IMR-90 (cell line): ENCODE measurements at regions not wholly inside any gene's neighbourhood (a gene's known extent, or its start where the extent isn't known, plus 50 kb on each side); places are given as distances from the start of the nearest gene placed in this dataset.

Experiments
- ATAC-seq: fragments of 200-7000 bp; cut with Tn5 transposase; 2 replicates; pipeline ENCODE4 v1.9.1; 2020; ENCODE audit warnings: low read depth, mild to moderate bottlenecking, moderate library complexity
- BruUV-seq: library from RNA; stranded (reverse); fragments of 400-500 nt; replicated peaks from 2 replicates; lab custom pipeline; 2021; lab: Mats Ljungman, UMichigan
- CTCF ChIA-PET: fragments of 300-600 bp; formaldehyde crosslinking; extraction: SDS; loops from one replicate; lab custom pipeline; 2021; ENCODE audit warnings: antibody characterized with exemption; lab: Yijun Ruan, JAX
- POLR2A ChIA-PET: fragments of 300-600 bp; sonication (Branson Sonifier 250); formaldehyde crosslinking; loops from one replicate; lab custom pipeline; 2022; ENCODE audit warnings: antibody characterized with exemption; ENCODE audit not compliant: unreplicated experiment; lab: Charles Lee
- DNase-seq: peaks from one replicate; pipeline ENCODE4 v3.0.0; 2013
- H2AFZ ChIP-seq: replicated peaks from 2 replicates; pipeline ENCODE3; 2013; ENCODE audit warnings: low read length, mild to moderate bottlenecking; ENCODE audit not compliant: poor library complexity
- H2AK5ac ChIP-seq: 2 replicates; pipeline ENCODE4 v1.6.1; 2013; ENCODE audit warnings: low read depth, low read length, inconsistent platforms
- H2AK9ac ChIP-seq: replicated peaks from 2 replicates; pipeline ENCODE3; 2013; ENCODE audit warnings: mild to moderate bottlenecking, low read depth, low read length, moderate library complexity; ENCODE audit not compliant: poor library complexity
- H2BK120ac ChIP-seq: 2 replicates; pipeline ENCODE4 v1.6.1; 2013; ENCODE audit warnings: low read depth, low read length, inconsistent platforms
- H2BK15ac ChIP-seq: 3 replicates; pipeline ENCODE4 v1.6.1; 2013; ENCODE audit warnings: low read depth, low read length, inconsistent platforms
- H2BK20ac ChIP-seq: 2 replicates; pipeline ENCODE4 v1.6.1; 2013; ENCODE audit warnings: low read depth, mild to moderate bottlenecking, inconsistent platforms, low read length, moderate library complexity
- H2BK5ac ChIP-seq: 2 replicates; pipeline ENCODE4 v1.6.1; 2013; ENCODE audit warnings: mild to moderate bottlenecking, low read depth, low read length, inconsistent platforms; ENCODE audit not compliant: poor library complexity, severe bottlenecking
- H3K14ac ChIP-seq: replicated peaks from 2 replicates; pipeline ENCODE4 v1.6.1; 2013; ENCODE audit warnings: low read depth, low read length, inconsistent platforms
- H3K18ac ChIP-seq: 2 replicates; pipeline ENCODE4 v1.6.1; 2013; ENCODE audit warnings: low read depth, low read length, control low read depth
- H3K23ac ChIP-seq: 2 replicates; pipeline ENCODE4 v1.6.1; 2013; ENCODE audit warnings: low read depth, low read length, inconsistent platforms
- H3K27ac ChIP-seq: 2 replicates; pipeline ENCODE4 v1.5.1; 2013; ENCODE audit warnings: mild to moderate bottlenecking, control low read depth, low read length; ENCODE audit not compliant: insufficient read depth
- H3K27me3 ChIP-seq: 2 replicates; pipeline ENCODE4 v1.6.1; 2013; ENCODE audit warnings: low read length; ENCODE audit not compliant: control insufficient read depth, insufficient read depth
- H3K36me3 ChIP-seq: 2 replicates; pipeline ENCODE4 v1.6.1; 2013; ENCODE audit warnings: low read length, mixed read lengths; ENCODE audit not compliant: control insufficient read depth, insufficient read depth
- H3K4ac ChIP-seq: 2 replicates; pipeline ENCODE4 v1.6.1; 2013; ENCODE audit warnings: low read depth, low read length, inconsistent platforms
- H3K4me1 ChIP-seq: 2 replicates; pipeline ENCODE4 v1.6.1; 2013; ENCODE audit warnings: low read length, mixed read lengths; ENCODE audit not compliant: control insufficient read depth, insufficient read depth
- H3K4me2 ChIP-seq: 2 replicates; pipeline ENCODE4 v1.6.1; 2013; ENCODE audit warnings: low read depth, mild to moderate bottlenecking, control low read depth, low read length, moderate library complexity
- H3K4me3 ChIP-seq: 2 replicates; pipeline ENCODE4 v1.5.1; 2013; ENCODE audit warnings: low read depth, mild to moderate bottlenecking, control low read depth, low read length, moderate library complexity; ENCODE audit not compliant: insufficient read depth
- H3K56ac ChIP-seq: 2 replicates; pipeline ENCODE4 v1.6.1; 2013; ENCODE audit warnings: low read length, inconsistent platforms; ENCODE audit not compliant: insufficient read depth; ENCODE audit errors: extremely low read depth
- H3K79me1 ChIP-seq, 2 experiments: 2 replicates each; pipeline ENCODE4 v1.6.1; 2013; ENCODE audit warnings: low read length in 2 of 2, inconsistent platforms in 1 of 2, low read depth in 1 of 2
- H3K9ac ChIP-seq: 2 replicates; pipeline ENCODE4 v1.6.1; 2013; ENCODE audit warnings: low read depth, low read length, control low read depth
- H3K9me1 ChIP-seq: 2 replicates; pipeline ENCODE4 v1.6.1; 2013; ENCODE audit warnings: low read length, inconsistent platforms; ENCODE audit not compliant: insufficient read depth
- H3K9me3 ChIP-seq: 2 replicates; pipeline ENCODE4 v1.6.1; 2013; ENCODE audit warnings: low read length; ENCODE audit not compliant: control insufficient read depth, insufficient read depth
- H4K20me1 ChIP-seq: 2 replicates; pipeline ENCODE4 v1.6.1; 2013; ENCODE audit warnings: low read length, inconsistent platforms; ENCODE audit not compliant: insufficient read depth
- H4K5ac ChIP-seq: 2 replicates; pipeline ENCODE4 v1.6.1; 2013; ENCODE audit warnings: mild to moderate bottlenecking, low read depth, low read length, control low read depth
- H4K8ac ChIP-seq, 2 experiments: 2 replicates each; pipeline ENCODE4 v1.6.1; 2013; ENCODE audit warnings: low read depth in 2 of 2, low read length in 2 of 2, control low read depth in 1 of 2, inconsistent platforms in 1 of 2
- H4K91ac ChIP-seq: 2 replicates; pipeline ENCODE4 v1.6.1; 2013; ENCODE audit warnings: low read depth, low read length, inconsistent platforms; ENCODE audit not compliant: insufficient read depth
- CEBPB ChIP-seq: IDR thresholded peaks from 2 replicates; pipeline ENCODE4 v1.6.1; 2012; ENCODE audit warnings: low read depth, low read length, improper control_type of control experiment
- CHD1 ChIP-seq: IDR thresholded peaks from 2 replicates; pipeline ENCODE4 v1.6.1; 2012; ENCODE audit warnings: low read depth, low read length, improper control_type of control experiment
- CTCF ChIP-seq: conservative IDR thresholded peaks from 2 replicates; pipeline ENCODE4 v1.5.1; 2012; ENCODE audit warnings: mild to moderate bottlenecking, low read depth, low read length, improper control_type of control experiment
- ELK1 ChIP-seq: fragments of 150-350 bp; IDR thresholded peaks from 2 replicates; pipeline ENCODE4 v1.6.1; 2016; ENCODE audit warnings: low read depth, mild to moderate bottlenecking, low read length, moderate library complexity, borderline replicate concordance
- MAFK ChIP-seq: IDR thresholded peaks from 2 replicates; pipeline ENCODE4 v1.6.1; 2012; ENCODE audit warnings: low read depth, low read length, improper control_type of control experiment
- MXI1 ChIP-seq: IDR thresholded peaks from 2 replicates; pipeline ENCODE4 v1.6.1; 2012; ENCODE audit warnings: low read depth, mild to moderate bottlenecking, low read length, moderate library complexity, borderline replicate concordance
- NFE2L2 ChIP-seq: fragments of 150-350 bp; IDR thresholded peaks from 2 replicates; pipeline ENCODE4 v1.6.1; 2016; ENCODE audit warnings: low read depth, mild to moderate bottlenecking, low read length
- POLR2A ChIP-seq: IDR thresholded peaks from 2 replicates; pipeline ENCODE4 v1.6.1; 2012; ENCODE audit warnings: mild to moderate bottlenecking, low read depth, low read length
- SMC3 ChIP-seq: fragments of 150-350 bp; IDR thresholded peaks from 2 replicates; pipeline ENCODE4 v1.6.1; 2016; ENCODE audit warnings: low read depth, mild to moderate bottlenecking, antibody characterized with exemption, low read length, moderate library complexity
- dilution Hi-C: fragments of 300-500 bp; cut with HindIII; formaldehyde crosslinking; loops from one replicate; pipeline ENCODE4 v1.14.3; 2018; ENCODE audit warnings: low sequenced_read_pairs; ENCODE audit not compliant: unreplicated experiment
- in situ Hi-C: fragments of 300-500 bp; cut with MboI; formaldehyde crosslinking; loops from 3 replicates; pipeline ENCODE4 v1.14.3; 2019; ENCODE audit warnings: low sequenced_read_pairs, inconsistent platforms, mixed read lengths
- intact Hi-C: fragments of 100-400 bp; cut with micrococcal nuclease; formaldehyde crosslinking; loops from 2 replicates; pipeline ENCODE4 v1.10.0; 2022

GRCh38 chr14:40920380-40920779, 686.3 kb upstream of the LRFN5 start:
- Histone ChIP-seq H4K20me1 (no peaks in the 10 kb centered on the region), H3K4ac (no peak overlapping the region), H3K56ac (no peak overlapping the region), H3K9me3 (0 out of 2 replicates have a peak, but pooled peaks cover 2% of the 10 kb centered on the region), H2AK5ac (no peak overlapping the region), H2BK20ac (no peak overlapping the region), H4K5ac (no peak overlapping the region), H3K27ac (no peak overlapping the region), H3K9me1 (no peaks in the 10 kb centered on the region), H2AK9ac (no peak overlapping the region), H3K79me1 (no peaks in the 10 kb centered on the region), H2BK15ac (no peak overlapping the region), H3K18ac (no peak overlapping the region), H3K4me2 (no peak overlapping the region), H3K27me3 (no peaks in the 10 kb centered on the region), H3K36me3 (no peaks in the 10 kb centered on the region), H3K4me3 (no peak overlapping the region), H3K4me1 (no peaks in the 10 kb centered on the region), H4K8ac (no peak overlapping the region), H2BK5ac (no peak overlapping the region), H2AFZ (no peak overlapping the region), H3K23ac (no peak overlapping the region), H4K91ac (no peak overlapping the region), H3K14ac (no peak overlapping the region), H2BK120ac (no peak overlapping the region), H3K9ac (no peak overlapping the region)
- no peak for DNase-seq
- dilution Hi-C loops: no loop called here
- ChIA-PET CTCF (no interaction called here), POLR2A (no interaction called here)
- no TSS peak for BruUV-seq
- no peak for ATAC-seq
- no peak for TF ChIP-seq MXI1
- no peak for TF ChIP-seq CHD1
- TF ChIP-seq MAFK: no peak
- TF ChIP-seq CTCF: no peak
- TF ChIP-seq NFE2L2: no peak
- TF ChIP-seq ELK1: no peak
- no peak for TF ChIP-seq SMC3
- TF ChIP-seq CEBPB: no peak
- TF ChIP-seq POLR2A: no peak
- intact Hi-C loops: no loop called here
- in situ Hi-C loops: no loop called here
